GM23248 (cell line): ENCODE measurements at regions not wholly inside any gene's neighbourhood (a gene's known extent, or its start where the extent isn't known, plus 50 kb on each side); places are given as distances from the start of the nearest gene placed in this dataset.

Experiments used
- EZH2 ChIP-seq: fragments of 200-600 bp; sonication (generic); IDR thresholded peaks from 2 replicates; pipeline ENCODE4 v1.6.1; 2018; ENCODE audit warnings: antibody characterized with exemption, mild to moderate bottlenecking; ENCODE audit not compliant: insufficient read depth, poor library complexity, severe bottlenecking
- EZH2phosphoT487 ChIP-seq: fragments of 200-600 bp; sonication (generic); IDR thresholded peaks from 2 replicates; pipeline ENCODE4 v1.6.1; 2018; ENCODE audit warnings: antibody characterized with exemption, moderate library complexity, mild to moderate bottlenecking, low read depth; ENCODE audit not compliant: insufficient read depth

DNA sequence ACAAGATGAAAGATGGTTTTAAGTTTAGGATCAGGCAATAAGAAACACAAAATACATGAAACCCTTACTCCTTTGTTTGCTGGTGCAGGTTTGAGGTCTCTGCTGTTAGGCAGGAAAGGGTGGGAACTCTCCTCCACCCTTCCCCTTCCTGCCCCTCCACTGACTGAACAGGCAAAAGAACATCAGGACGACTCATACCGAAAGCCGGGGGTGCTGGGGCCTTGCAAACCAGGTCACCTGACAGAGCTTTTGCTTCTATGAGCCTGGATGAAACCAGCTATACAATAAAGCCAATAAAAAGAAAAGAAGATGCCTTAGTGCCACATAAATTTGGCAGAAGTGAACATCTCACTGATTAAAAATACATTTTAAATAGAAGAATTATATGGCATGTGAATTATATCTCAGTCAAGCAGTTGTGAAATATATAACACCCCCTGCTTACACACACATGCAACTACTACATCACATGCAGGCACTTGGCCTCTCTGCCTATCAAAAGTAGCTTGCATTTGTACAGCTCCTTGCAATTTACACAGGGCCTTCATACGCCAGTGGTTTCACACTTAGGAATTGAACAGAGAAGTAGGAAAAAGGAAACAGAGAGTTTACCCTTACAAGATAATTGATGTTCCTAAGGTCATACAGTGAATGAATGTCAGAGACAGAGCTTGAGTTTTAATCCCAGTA, 215.1 kb upstream of the TRIB2 start:
- no peak for TF ChIP-seq EZH2
- TF ChIP-seq EZH2phosphoT487, result no peak
